Nucleus accumbens (tissue), 56 donors: ENCODE measurements at regions not wholly inside any gene's neighbourhood (a gene's known extent, or its start where the extent isn't known, plus 50 kb on each side); places are given as distances from the start of the nearest gene placed in this dataset.
A peak's percentile ranks its signal among the peaks of the same experiment; 100 is the strongest.

Experiments
- DNase-seq, 56 donors: peaks; one replicate each; lab custom pipeline; 2025; lab: John Stamatoyannopoulos, UW

DNA sequence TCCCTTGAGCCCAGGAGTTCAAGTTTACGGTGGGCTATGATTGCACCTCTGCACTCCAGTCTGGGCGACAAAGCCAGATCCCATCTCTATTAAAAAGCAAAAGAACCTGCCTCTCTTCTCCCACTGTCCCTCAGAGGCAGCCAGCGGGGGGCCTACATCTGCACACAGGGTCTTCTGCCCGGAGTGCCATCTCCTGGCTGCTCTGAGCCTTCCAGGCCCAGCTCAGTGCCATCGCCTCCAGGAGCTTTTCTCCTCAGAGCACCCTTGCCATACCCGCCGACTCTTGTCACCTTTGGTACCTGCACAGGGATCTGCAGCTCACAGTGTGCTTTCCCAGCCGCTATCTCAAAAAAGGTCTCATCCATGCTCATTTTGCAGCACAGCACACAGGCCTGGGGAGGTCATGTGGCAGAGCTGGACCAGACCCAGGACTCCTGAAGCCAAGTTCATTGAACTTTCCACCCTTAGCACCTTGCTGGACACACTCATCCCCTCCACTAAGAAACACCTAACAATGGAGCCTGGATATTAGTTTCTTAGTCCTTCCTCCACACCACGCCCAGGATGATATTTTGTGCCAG lies 186.3 kb downstream of the HAUS1 start:
- no peak for DNase-seq

DNA sequence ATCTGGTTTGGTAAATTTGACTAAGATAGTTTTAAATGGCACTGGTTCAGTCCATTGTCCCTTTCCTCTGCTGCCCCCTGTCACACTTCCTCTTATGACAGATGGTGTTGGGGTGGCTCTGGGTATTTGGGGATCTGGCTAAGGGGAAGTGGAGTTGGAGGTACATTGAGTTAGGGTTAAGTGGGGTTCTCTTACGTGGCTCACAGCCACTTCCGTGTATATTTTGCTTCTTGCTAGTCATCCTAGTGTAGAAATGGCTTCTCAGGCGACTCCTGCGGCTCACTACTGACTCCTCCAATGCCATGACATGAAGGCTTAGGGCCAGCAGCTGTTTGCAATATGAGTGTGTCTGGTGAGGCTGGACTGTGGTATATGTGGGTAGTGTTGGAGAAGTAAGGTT lies 187.0 kb downstream of the HAUS1 start:
- DNase-seq: no peak

GRCh38 chr18:46293742-46294181 lies 189.6 kb downstream of the HAUS1 start:
- no peak for DNase-seq

DNA sequence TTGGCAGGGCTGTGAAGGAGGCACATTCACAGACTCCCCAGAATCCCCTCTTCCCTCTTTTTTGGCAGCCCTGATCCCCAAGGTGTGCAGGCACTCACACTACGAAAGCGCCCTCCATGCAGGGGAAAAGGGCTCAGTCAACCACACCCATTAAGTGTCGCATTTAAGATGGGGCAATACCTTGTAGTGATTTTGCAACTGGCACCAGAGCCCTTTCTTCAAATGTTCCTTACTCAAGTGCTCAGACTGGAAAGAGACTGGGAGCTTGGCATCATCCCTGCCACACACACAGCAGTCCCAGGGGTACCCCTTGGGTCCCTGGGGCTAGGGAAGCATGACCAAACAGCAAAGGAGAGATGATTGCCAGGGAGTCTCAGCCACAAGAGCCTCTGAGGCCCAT lies 190.1 kb downstream of the HAUS1 start:
- DNase-seq: no peak

- no peak for DNase-seq
Observed at GRCh38 chr18:46294751-46295150, 190.6 kb downstream of the HAUS1 start.

DNA sequence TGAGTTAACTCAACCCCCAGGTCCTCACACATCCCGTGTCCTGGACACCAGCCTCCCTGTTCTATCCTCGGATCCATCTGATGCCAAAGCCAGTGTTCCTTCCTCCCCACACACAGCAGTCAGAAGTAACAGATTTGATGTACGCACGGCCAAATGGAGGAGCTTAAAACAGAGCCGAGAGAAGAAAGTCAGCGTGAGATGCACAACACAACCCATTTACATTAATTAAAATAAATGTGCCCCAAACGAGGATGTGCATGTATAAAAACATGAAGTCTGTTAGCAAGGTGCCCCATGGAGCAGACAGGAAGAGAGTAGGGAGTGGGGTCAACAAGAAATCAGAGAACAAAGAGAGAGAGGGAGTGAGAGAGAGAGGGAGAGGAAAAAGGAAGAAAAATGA lies 191.2 kb downstream of the HAUS1 start:
- no peak for DNase-seq

GRCh38 chr18:46296656-46297055 lies 192.5 kb downstream of the HAUS1 start:
- DNase-seq: no peak

DNA sequence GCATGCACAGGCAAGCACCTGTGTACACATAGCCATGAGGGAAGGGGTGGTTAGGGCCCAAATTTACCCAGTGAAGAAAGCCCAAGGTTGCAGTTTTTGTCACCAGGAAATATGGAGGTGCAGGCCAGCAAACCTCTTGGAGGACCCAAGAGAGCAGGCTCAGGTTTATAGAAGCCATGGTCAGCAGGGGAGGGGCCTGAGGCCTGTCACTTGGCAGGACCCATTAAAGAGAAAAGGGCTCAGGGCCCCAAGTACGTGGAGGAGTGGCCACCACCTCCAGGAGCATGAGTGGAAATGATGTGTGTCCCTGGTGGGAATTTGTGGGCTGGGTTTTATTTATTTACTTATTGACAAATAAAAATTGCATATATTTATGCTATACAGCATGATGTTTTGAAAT lies 192.9 kb downstream of the HAUS1 start:
- no peak for DNase-seq

- DNase-seq: no peak
Observed at GRCh38 chr18:46297621-46298020, 193.4 kb downstream of the HAUS1 start.

- DNase-seq: no peak
Observed at GRCh38 chr18:46298511-46298910, 194.3 kb downstream of the HAUS1 start.

- DNase-seq: no peak
Observed at GRCh38 chr18:46299465-46300008, 195.4 kb downstream of the HAUS1 start.

GRCh38 chr18:46301081-46301480 lies 196.9 kb downstream of the HAUS1 start:
- peak in 1 of 56 donors; percentile 2 for DNase-seq

DNA sequence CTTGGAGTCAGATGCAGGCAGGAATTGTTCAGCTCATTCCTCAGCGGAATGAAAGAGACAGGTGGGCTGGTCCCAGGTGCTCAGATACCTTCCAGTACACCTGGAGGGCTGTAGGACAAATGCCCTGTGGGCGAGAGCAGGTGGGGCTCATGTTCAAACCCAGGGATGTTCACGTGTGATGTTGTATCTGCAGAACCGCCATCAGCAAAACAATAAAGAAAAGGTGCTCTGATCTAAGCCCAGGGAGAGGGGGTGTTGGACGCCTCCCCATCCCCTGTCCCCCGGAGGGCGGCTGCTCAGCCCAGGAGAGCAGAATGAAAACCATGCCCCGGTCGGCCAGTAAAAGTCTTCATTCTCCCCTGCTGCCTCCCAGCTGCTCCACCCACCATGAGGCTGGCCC lies 197.4 kb downstream of the HAUS1 start:
- no peak for DNase-seq

DNA sequence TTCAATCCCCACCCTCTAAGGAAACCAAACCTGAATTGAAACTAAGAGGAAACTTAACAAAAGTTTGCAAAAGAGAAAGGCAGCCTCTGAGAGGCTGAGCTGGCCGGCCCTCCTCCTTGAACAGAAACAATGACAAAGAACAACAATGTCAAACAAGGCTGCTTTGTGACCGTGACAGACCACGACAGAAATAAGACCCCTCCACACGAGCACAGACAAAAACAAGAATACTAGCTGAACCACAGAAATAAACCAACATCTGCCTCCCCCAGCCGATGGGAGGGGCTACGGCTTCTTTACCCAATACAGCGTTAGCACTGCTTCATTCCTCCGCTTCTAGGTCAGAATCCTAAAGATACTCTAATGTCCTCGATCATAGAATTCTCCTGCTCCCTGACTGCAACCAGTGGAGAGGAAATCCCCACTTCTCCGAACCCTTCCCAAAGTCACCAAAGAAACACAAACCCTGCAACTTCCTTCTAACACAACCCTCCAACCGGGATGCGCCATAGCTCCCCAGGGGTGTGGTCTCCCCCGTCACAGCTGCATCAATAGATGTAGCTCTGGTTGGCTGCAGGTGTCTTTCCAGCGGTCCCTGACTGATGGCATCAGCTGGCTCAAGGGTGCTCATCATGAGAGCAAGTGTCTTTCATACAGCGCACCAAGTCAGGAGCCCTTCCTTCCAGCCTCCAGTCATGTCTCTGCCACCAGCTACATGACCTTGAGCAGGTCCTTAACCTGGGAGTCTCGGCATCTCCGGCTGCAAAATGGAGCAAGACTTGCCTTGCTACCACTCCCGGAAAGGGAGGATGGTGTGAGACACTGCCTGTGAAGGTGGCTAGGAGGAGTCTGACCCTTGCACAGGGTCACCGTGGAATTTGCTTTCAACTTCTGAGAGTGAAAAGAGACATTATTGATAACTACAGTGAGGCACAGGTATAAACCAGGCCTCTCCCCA lies 198.6 kb downstream of the HAUS1 start:
- DNase-seq: no peak

- DNase-seq: no peak
Observed at GRCh38 chr18:46310258-46310657, 206.1 kb downstream of the HAUS1 start.

- DNase-seq: no peak
Observed at GRCh38 chr18:46310675-46311345, 206.6 kb downstream of the HAUS1 start.

- no peak for DNase-seq
Observed at GRCh38 chr18:46311491-46311890, 207.3 kb downstream of the HAUS1 start.

DNA sequence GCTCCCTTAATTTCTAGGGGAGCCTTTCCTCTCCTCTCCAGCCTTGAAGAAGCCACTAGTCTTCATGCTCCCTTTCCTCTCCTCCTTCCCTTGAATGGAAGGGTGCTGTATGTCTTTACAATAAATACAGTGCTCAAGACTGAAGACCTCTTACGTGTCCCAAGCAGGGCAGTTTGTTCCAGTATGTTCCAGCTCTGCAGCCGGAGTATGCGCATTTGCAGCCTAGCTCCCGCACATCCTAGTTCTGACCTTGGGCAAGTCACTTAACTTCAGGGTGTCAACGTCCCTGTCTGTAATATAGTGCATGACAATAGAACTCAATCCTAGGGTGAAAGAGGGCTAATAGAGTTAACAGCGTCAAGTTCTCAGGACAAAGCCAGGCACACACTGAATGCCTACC lies 208.0 kb downstream of the HAUS1 start:
- no peak for DNase-seq

- DNase-seq: no peak
Observed at GRCh38 chr18:46313521-46313920, 209.3 kb downstream of the HAUS1 start.

- DNase-seq: no peak
Observed at GRCh38 chr18:46314011-46314410, 209.8 kb downstream of the HAUS1 start.

- no peak for DNase-seq
Observed at GRCh38 chr18:46315161-46315560, 211.0 kb downstream of the HAUS1 start.
